HG03280 (cell line): ENCODE measurements at regions not wholly inside any gene's neighbourhood (a gene's known extent, or its start where the extent isn't known, plus 50 kb on each side); places are given as distances from the start of the nearest gene placed in this dataset.

Experiments used
- ATAC-seq: cut with Tn5 transposase; IDR thresholded peaks from one replicate; pipeline ENCODE4 v1.9.1; 2021; ENCODE audit warnings: mild to moderate bottlenecking, moderate library complexity; ENCODE audit not compliant: unreplicated experiment

DNA sequence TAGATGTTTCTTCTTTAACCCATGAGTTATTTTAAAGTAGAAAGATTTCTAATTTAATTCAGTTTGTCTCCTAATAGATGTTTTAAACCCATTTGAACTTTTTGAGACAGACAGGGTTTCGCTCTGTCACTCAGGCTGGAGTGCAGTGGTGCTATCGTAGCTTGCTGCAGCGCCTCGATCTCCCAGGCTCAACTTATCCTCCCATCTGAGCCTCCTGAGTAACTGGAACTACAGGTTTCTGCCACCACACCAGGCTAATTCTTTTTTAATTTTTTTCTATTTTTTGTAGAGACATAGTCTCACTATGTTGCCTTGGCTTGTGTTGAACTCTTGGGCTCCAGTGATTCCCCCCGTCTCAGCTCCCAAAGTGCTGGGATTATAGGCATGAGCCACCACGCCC is 53.0 kb upstream of the RAB18 start:
- no peak for ATAC-seq

DNA sequence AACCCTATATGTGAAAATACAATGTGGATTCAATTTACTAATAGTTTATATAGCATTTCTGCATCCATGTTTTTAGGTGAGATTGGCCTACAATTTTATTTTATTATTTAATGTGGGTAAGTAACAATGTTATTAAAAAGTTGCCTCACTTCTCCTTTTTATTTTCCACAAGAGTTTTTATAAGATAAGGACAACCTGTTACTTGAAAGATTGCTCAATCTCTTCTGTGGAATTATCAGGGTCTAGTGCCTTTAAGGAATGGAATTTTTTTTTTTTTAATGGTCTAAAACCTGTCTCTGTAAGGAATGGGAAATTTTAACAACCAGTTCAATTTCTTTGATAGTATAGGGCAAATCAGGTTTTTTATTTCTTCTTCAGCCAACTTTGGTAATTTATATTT is 53.9 kb upstream of the RAB18 start:
- ATAC-seq = no peak

DNA sequence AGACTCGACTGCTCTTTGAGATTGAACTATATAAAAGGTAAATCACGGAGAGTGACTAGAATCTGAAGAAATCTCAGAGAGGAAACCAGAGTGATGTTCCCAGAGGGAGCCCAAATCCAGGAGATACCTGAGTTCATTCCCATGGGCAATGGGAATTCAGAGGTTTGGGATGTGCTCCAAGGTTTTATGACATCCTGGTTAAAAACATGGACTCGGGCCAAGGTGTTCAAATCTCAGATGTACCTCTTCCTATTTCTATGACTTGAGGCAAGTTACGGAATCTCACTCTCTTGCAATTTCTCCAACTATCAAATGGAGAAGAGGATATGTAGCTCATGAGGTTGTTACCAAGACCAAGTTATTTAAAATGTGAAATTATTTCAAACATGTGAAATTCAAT is 54.5 kb upstream of the RAB18 start:
- no peak for ATAC-seq

DNA sequence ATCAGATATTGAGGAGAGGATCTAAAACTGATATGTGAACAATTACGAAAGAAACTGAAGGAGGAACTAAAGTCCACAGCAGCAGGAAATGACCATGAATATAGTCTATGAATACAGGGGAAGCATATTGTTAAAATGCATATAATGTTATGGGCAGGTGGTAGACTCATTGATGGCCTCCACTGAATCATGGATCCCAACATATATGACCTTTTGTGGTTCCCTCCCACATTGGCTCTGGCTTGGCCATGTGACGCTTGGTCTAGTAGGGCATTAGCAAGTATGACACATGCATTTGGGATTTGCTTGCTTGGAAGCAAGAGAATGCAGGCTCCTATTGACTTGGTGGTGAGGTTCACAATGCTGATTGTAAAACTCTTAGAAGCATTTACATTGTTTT is 55.2 kb upstream of the RAB18 start:
- ATAC-seq = no peak

DNA sequence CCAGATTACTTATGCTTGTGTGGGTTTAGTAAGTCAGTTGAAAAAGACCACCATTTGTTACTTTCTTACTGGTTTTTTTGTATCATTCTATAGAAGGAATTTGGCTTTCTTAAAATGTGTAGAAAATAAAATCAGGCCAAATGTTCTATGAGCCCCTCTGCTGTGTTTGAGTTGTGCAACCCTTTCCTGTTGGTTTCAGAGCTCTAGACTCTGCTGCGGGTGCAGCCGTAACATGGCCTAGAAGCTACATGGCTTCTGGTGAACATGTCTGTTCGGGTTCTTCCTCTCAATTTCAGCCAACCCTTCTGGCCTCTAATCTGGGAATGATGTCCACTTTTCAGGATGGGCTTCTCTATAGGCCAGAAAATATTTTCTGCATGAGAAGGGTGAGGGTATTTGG is 56.6 kb upstream of the RAB18 start:
- ATAC-seq = no peak

DNA sequence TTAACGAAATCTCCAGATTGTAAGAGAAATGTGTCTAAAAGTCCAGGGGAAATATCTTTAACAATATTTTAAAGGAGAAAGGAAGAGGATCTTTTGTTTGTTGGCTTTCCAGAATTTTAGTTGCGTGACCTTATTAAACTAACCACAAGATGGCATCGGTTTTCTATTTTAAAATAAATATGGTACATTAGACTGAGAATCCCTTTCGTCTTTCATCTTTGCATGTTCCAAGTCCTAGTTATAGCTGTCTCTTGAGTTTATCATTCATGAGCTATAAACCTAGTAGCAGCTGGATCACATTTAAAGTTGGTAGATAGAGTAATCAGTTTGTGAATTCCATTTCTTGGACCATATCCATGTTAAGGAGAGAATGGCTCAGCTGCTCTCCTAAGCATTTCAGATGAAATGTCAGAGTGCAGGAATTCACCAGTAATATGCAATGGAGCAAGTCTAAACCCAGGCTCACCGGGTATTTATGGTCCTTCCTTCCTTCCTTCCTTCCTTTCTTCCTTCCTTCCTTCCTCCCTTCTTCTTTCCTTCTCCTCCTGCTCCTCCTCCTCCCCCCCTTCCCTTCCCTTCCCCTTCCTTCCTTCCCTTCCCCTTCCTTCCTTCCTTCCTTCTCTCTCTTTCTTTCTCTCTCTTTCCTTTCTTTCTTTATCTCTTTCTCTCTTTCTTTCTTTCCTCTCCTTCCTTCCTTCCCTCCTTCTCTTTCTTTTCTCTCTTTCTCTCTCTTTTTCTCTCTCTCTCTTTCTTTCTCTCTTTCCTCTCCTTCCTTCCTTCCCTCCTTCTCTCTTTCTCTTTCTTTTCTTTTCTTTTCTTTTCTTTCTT is 57.8 kb upstream of the RAB18 start:
- ATAC-seq = no peak

DNA sequence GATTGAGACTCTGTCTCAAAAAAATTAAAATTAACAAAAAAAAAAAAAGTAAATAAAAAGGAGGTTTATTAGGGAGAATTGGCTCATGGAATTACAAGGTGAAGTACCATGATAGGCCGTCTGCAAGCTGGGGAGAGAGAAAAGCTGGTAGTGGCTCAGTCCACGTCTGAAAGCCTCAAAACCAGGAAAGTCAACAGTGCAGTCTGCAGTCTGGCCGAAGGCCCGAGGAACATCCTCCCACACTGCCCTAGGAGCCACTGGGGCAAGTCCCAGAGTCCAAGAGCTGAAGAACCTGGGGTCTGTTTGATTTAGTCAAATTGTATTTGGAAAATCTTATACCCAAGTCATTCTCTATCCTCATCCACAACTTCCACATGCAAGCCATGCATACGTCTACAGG is 59.0 kb upstream of the RAB18 start:
- ATAC-seq = no peak

DNA sequence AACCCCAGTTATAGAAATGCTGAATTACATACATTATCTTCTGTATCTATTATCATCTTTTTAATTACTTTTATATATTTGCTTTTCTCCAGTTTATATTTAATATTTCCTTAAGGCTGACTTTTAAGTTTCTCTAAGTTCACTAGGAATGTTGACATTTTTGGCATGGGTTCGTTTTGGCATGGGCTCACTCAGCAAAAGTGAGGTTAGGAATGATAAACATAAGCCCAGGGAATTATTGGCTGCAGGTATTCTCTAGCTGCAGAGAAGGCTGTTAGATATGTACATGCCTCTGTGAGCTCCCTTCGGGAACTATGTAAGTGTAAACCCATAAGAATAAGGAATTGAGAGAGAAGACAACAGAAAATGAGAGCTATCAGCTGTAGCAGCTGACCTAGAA is 63.6 kb upstream of the RAB18 start:
- ATAC-seq = no peak

DNA sequence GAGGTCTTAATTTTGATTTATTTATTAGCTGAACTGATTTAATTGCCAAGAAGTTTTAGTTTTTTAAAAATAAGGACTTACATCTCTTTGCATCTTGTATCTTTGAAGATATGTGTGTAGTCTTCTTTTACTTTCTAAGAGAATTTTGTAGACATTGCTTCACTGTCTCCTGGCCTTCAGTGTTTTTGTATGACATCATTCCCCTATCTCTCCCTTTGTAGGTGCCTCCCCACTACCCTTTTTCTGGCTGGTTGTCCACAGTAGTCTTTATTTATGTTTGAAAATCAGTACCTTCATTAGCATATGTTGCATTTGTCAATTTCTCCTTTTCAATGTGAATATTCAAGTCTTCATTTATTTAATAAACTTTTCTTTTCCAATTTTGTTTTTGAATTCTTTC is 64.1 kb upstream of the RAB18 start:
- no peak for ATAC-seq

DNA sequence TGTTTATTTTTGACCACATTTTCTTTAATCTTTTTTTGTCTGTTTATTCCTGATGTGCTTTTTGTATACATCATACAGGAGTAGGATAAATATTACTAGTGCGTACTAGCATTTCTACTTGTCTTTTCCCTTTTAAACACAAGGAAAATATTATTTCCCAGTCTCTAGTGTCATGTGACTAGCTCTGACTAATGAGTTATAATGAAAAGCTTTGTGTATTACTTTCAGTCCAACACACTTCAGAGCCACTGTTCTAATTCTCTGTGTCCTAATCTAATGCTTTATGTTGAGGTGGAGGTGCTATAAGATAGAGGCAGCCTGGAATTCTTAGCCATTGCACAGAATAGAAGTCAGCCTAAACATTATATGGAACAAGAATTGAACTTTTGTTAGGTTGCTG is 65.0 kb upstream of the RAB18 start:
- no peak for ATAC-seq

DNA sequence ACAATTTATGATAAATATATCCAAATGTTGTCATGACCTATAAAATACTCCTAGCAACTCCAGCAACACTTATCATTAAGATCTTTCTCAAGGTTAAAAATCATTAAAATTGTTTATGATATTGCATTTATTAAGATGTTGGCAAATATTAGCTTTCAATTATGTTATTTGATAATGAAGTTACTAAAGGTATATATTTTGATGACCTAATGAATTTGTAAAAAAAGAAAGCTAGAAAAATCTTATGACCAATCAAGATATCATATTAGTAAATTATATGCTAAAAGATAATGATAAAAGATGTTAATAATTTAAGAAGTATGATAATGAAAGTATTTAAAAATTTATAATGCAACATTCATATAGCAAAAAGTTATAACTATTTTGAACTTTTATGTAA is 66.3 kb upstream of the RAB18 start:
- no peak for ATAC-seq

DNA sequence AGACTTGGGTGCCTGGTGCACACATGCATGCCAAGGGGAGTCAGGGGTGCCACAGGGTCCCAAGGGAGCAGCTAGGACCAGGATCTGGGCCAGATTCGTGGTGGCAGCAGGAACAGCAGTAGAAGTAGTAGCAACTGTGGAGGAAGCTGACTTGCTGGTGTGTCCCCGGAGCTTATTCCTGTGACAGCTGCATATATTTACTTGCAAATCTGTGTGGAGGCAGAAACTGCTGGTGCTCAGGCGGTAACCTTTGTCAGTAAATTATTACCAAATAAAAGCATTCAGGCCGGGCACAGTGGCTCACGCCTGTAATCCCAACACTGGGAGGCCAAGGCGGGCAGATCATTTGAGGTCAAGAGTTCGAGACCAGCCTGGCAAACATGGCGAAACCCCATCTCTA is 67.4 kb upstream of the RAB18 start:
- no peak for ATAC-seq

DNA sequence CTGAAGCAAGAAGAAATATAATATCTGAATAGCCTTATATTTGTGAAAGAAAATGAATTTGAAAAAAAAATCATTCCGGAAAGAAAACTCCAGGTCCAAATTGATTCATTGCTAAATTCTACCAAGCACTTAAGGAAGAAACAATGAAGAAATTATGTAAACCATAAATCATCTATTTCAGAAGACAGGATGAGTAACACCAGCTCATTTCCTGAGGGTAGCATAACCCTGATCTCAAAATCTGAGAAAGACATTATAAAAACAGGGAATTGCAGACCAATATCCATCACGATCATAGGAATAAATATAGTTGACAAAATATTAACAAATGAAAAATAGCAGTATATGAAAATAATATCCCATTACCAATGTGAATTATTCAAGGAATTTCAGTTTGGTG is 70.1 kb upstream of the RAB18 start:
- ATAC-seq = no peak

DNA sequence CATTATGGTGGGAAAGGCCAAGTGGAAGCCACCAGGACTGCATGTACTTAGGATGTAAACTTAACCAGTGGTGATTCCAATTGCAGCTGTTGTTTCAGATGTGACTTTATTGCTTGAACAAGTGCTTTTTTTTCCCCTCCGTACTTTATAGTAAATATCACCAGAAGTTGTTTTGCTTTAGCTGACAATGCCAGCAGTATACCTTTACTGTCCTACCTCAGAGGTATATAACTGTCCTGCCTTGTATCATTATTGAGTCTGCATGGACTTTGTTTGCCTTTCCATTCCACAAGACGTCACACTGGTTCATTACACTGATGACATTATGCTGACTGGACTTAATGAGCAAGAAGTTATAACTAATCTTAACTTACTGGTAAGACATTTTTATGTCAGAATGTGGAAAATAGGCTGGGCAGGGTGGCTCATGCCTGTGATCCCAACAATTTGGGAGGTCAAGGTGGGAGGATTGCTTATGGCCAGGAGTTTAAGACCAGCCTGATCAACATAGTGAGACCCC is 77.1 kb upstream of the RAB18 start:
- ATAC-seq = no peak

DNA sequence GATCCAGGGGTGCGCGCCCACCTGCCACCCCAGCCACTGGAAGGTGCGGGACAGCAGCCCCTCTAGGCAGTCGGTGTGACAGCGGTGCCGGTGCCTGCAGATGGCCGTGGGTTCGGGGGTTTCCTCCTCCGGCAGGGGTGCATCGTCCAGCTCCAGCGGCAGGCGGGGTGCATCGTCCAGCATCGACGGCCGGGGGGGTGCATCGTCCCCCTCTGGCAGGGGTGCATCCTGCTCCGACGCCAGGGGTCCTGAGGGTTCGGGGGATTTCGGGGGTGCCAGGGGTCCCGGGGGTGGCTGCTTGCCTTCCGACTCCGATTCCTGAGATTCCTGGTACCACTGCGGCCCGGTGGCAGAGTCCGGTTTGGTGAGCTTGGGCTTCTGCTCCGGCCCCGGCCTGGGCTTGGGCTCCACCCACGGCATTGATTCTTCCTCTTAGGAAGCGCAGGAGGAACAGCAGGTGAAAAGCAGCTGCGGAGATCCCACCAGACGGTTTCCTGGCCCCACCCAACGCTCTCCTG is 90.2 kb upstream of the RAB18 start:
- ATAC-seq = no peak

DNA sequence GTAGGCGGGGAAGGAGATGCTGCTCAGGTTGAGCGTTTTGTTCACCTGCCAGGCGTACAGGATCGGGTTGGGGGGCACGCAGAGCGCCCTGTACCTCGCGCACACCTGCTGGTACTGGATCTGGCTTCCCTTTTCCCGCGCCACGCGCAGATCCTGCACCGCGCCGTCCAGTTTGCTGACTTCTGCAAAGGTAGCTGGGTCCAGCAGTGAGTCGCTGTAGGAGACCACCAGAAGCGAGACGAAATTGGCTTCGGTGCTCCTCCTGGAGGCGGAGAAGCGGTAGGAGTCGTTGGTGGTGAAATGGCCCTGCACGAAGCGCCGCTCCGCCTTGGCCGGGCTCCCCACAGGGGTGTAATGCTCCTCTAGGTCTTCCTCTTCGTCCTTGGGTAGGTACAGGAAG is 90.7 kb upstream of the RAB18 start:
- no peak for ATAC-seq

DNA sequence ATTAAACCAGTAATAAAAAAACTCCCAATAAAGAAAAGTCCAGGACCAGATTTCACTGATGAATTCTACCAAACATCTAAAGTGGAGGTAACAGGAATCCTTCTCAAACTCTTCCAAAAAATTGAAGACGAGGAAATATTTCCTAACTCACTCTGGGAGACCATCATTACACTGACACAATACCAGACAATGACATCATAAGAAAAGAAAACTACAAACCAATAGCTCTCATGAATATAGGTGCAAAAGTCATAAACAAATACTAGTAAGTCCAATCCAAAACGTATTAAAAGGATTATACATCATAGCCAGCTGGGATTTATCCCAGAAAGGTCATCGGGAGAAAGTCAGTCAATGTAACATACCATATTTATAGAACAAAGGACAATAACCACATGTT is 94.0 kb upstream of the RAB18 start:
- no peak for ATAC-seq

DNA sequence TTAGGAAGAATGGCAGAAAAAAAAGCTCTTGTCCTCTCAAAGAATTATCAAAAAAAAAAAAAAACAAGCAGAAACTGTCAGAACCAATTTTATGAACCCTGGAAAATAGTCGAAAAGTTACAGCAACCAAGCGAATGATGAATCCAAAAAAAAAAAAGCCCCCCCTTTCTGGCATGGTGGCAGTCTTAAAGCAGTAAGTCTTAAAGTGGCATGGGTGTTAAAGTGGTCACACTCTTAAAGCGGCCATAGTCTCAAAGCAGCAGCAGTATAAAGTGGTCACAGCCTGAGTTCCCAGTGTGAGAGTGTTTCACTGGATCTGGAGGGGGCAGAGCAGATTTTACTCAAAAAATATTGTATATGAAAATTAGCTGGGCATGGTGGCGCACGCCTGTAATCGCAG is 96.8 kb upstream of the RAB18 start:
- no peak for ATAC-seq

DNA sequence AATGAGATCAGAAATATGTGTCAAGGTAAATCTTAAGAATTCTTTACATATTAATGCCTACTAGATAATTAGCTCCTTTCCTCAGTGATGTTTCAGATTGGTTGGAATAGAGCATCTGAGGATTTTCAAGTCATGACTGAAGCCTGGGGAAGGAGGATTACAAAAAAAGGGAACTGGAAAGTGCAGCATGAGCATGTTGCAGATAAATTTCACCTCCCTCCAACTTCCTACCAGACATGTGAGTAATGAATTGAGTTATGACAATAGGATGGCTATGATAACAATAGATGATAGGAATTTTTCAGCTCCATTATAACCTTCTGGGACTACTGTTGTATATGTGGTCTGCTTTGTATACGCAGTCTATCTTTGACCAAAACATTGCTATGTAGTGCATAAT is 104.2 kb upstream of the RAB18 start:
- no peak for ATAC-seq

DNA sequence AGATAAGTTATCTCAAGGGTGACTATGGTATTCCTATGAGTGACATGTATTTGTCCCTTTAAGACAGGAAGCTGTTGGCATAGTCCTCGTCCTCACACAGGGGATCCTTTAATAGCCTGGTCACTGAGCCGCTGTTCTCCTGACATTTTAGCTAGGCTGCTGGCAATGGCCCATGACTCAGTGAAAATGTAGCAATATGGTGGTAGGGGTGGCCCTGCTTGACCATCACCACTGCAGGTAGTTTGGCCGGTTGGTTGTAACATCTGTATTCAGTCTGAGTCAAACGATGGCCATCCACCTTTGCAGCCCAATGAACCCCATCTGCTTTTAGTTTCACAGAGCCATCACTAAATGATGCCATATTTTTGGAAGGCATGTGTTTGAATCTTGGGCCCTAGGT is 110.1 kb upstream of the RAB18 start:
- ATAC-seq = no peak

DNA sequence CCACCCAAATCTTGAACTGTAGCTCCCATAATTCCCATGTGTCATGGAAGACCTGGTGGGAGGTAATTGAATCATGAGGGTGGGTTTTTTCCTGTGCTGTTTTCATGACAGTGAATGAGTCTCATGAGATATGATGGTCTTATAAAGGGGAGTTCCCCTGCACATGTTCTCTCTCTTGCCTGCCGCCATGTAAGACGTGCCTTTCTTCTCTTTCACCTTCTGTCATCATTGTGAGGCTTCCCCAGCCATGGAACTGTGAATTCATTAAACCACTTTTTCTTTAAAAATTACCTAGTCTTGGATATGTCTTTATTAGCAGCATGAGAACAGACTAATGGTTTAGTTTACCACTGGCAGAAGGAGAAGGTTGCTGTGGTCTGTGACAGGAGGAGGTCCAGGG is 111.5 kb upstream of the RAB18 start:
- ATAC-seq = no peak

DNA sequence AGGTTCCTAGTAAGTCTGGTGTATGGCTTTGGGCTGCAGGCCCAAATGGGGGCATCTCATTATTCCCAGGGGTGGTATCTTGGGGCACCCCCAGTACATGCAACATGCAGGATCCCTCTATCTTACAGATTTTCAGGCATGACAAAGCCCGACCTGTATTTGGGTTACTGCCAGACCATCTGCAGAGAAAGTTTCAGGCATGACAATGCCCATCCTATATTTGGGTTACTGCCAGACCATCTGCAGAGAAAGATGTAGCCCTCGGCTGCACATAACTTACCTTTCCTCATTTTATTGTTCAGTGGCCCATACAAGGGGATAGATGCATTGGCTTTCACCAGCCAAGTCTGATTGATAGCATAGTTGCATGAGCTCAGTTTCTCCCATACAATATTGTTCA is 112.2 kb upstream of the RAB18 start:
- ATAC-seq = no peak

DNA sequence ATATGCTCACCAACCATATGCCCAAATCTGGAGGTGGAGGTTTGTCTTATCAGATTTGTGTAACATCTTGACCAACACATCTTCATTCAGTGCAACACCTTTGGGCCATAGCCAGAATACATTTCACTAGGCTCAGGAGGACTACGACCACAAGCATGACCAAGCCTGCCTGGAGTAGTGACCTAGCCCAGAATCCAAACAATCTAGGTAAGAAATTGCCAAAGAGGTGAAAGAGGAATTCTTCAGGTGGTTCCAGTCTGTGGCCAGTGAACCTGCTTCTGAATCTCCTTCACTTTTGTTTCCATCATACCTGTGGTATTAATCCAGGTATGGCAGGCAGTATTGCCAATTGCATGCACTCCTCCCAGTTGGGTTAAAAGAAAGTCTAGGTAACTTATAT is 112.8 kb upstream of the RAB18 start:
- ATAC-seq = no peak
